Neural cell (in vitro differentiated cells): ENCODE measurements at regions not wholly inside any gene's neighbourhood (a gene's known extent, or its start where the extent isn't known, plus 50 kb on each side); places are given as distances from the start of the nearest gene placed in this dataset.

Experiments used
- H2AFZ ChIP-seq: fragments of 200-600, 300-800 bp; sonication (generic), shearing (Covaris generic); 2 replicates; pipeline ENCODE4 v1.6.0; 2014; ENCODE audit warnings: low read depth, mild to moderate bottlenecking, antibody characterized with exemption, low read length, moderate library complexity
- H3F3A ChIP-seq: fragments of 200-600 bp; shearing (Covaris generic); 2 replicates; pipeline ENCODE4 v1.6.1; 2016; ENCODE audit warnings: mild to moderate bottlenecking, moderate library complexity, mixed read lengths, antibody characterized with exemption, low read length; ENCODE audit not compliant: insufficient read depth, poor library complexity, severe bottlenecking
- H3K27ac ChIP-seq: fragments of 200-600, 300-800 bp; sonication (generic), shearing (Covaris generic); 2 replicates; pipeline ENCODE4 v1.5.1; 2014; ENCODE audit warnings: mild to moderate bottlenecking, low read length, moderate library complexity
- H3K27me3 ChIP-seq: fragments of 300-800, 200-600 bp; sonication (generic), shearing (Covaris generic); 2 replicates; pipeline ENCODE4 v1.6.0; 2014; ENCODE audit warnings: mild to moderate bottlenecking, low read depth, low read length, moderate library complexity; ENCODE audit not compliant: insufficient read depth
- H3K36me3 ChIP-seq: fragments of 300-800, 200-600 bp; sonication (generic), shearing (Covaris generic); 2 replicates; pipeline ENCODE4 v1.5.1; 2014; ENCODE audit warnings: mild to moderate bottlenecking, antibody characterized with exemption, low read length, moderate library complexity; ENCODE audit not compliant: insufficient read depth
- H3K4me2 ChIP-seq: fragments of 300-800, 200-600 bp; sonication (generic), shearing (Covaris generic); 2 replicates; pipeline ENCODE4 v1.6.0; 2014; ENCODE audit warnings: mild to moderate bottlenecking, low read length
- H3K4me3 ChIP-seq: fragments of 300-800, 200-600 bp; sonication (generic), shearing (Covaris generic); 2 replicates; pipeline ENCODE4 v1.5.1; 2014; ENCODE audit warnings: mild to moderate bottlenecking, low read length, moderate library complexity
- H3K79me2 ChIP-seq: fragments of 200-600 bp; shearing (Covaris generic); replicated peaks from 2 replicates; pipeline ENCODE4 v1.6.0; 2014; ENCODE audit warnings: mild to moderate bottlenecking, low read length, moderate library complexity; ENCODE audit not compliant: insufficient read depth
- H3K9ac ChIP-seq: fragments of 300-800, 200-600 bp; sonication (generic), shearing (Covaris generic); 2 replicates; pipeline ENCODE4 v1.6.1; 2016; ENCODE audit warnings: mild to moderate bottlenecking, low read length, mixed read lengths
- H3K9me2 ChIP-seq: fragments of 200-600 bp; shearing (Covaris generic); 2 replicates; pipeline ENCODE4 v1.6.1; 2016; ENCODE audit warnings: mild to moderate bottlenecking, low read length, mixed read lengths; ENCODE audit not compliant: insufficient read depth
- H3K9me3 ChIP-seq: fragments of 200-600, 300-800 bp; sonication (generic), shearing (Covaris generic); 2 replicates; pipeline ENCODE4 v1.6.1; 2016; ENCODE audit warnings: mild to moderate bottlenecking, mixed run types, low read length, moderate library complexity, mixed read lengths
- H4K20me1 ChIP-seq: fragments of 200-600 bp; shearing (Covaris generic); 2 replicates; pipeline ENCODE4 v1.6.1; 2016; ENCODE audit warnings: mild to moderate bottlenecking, mixed run types; ENCODE audit not compliant: insufficient read depth
- CTCF ChIP-seq: fragments of 450-650 bp; IDR thresholded peaks from 2 replicates; pipeline ENCODE4 v1.5.1; 2014; ENCODE audit warnings: antibody characterized with exemption, mild to moderate bottlenecking, moderate library complexity; ENCODE audit not compliant: poor library complexity, severe bottlenecking
- EP300 ChIP-seq: fragments of 450-650 bp; conservative IDR thresholded peaks from 2 replicates; pipeline ENCODE4 v1.6.1; 2014; ENCODE audit warnings: antibody characterized with exemption, mild to moderate bottlenecking, moderate library complexity; ENCODE audit not compliant: poor library complexity, severe bottlenecking
- EZH2 ChIP-seq: fragments of 200-600, 300-800 bp; shearing (Covaris generic), sonication (generic); IDR thresholded peaks from 2 replicates; pipeline ENCODE4 v1.6.1; 2014; ENCODE audit warnings: antibody characterized with exemption, low read length, borderline replicate concordance, mild to moderate bottlenecking; ENCODE audit not compliant: insufficient read depth, poor library complexity, severe bottlenecking
- MXI1 ChIP-seq: fragments of 450-650 bp; conservative IDR thresholded peaks from 2 replicates; pipeline ENCODE4 v1.6.1; 2014; ENCODE audit warnings: antibody characterized with exemption, mild to moderate bottlenecking; ENCODE audit not compliant: poor library complexity, severe bottlenecking
- POLR2AphosphoS5 ChIP-seq: IDR thresholded peaks from 2 replicates; pipeline ENCODE4 v1.6.1; 2012
- RAD21 ChIP-seq: fragments of 450-650 bp; conservative IDR thresholded peaks from 2 replicates; pipeline ENCODE4 v1.6.1; 2014; ENCODE audit warnings: antibody characterized with exemption, mild to moderate bottlenecking, moderate library complexity
- SMC3 ChIP-seq: fragments of 450-650 bp; conservative IDR thresholded peaks from 2 replicates; pipeline ENCODE4 v1.6.1; 2014; ENCODE audit warnings: antibody characterized with exemption, mild to moderate bottlenecking, moderate library complexity; ENCODE audit not compliant: poor library complexity
- TAF1 ChIP-seq: IDR thresholded peaks from 2 replicates; pipeline ENCODE4 v1.6.1; 2012; ENCODE audit warnings: low read depth
- TF ChIP-seq, protein P1 (sequence below): IDR thresholded peaks from 2 replicates; pipeline ENCODE4 v1.6.1; 2012; ENCODE audit warnings: borderline replicate concordance

GRCh38 chr7:130821864-130822263 is 87.9 kb upstream of the KLF14 start:
- H4K20me1 ChIP-seq: no peaks in the 10 kb centered on the region
- no peaks in the 10 kb centered on the region for H3K9me2 ChIP-seq
- H3K27ac ChIP-seq: no peak overlapping the region
- H3K4me3 ChIP-seq: no peak overlapping the region
- peaks cover 5% of the 10 kb centered on the region for H3K9me3 ChIP-seq
- no peaks in the 10 kb centered on the region for H3F3A ChIP-seq
- no peaks in the 10 kb centered on the region for H3K79me2 ChIP-seq
- H3K9ac ChIP-seq: no peak overlapping the region
- no peak overlapping the region for H2AFZ ChIP-seq
- H3K27me3 ChIP-seq: no peaks in the 10 kb centered on the region
- no peak overlapping the region for H3K4me2 ChIP-seq
- no peak for TF ChIP-seq MXI1
- TF ChIP-seq CTCF: no peak
- TF ChIP-seq RAD21: no peak
- no peak for TF ChIP-seq SMC3
- no peak for TF ChIP-seq POLR2AphosphoS5
- TF ChIP-seq, protein P1, sequence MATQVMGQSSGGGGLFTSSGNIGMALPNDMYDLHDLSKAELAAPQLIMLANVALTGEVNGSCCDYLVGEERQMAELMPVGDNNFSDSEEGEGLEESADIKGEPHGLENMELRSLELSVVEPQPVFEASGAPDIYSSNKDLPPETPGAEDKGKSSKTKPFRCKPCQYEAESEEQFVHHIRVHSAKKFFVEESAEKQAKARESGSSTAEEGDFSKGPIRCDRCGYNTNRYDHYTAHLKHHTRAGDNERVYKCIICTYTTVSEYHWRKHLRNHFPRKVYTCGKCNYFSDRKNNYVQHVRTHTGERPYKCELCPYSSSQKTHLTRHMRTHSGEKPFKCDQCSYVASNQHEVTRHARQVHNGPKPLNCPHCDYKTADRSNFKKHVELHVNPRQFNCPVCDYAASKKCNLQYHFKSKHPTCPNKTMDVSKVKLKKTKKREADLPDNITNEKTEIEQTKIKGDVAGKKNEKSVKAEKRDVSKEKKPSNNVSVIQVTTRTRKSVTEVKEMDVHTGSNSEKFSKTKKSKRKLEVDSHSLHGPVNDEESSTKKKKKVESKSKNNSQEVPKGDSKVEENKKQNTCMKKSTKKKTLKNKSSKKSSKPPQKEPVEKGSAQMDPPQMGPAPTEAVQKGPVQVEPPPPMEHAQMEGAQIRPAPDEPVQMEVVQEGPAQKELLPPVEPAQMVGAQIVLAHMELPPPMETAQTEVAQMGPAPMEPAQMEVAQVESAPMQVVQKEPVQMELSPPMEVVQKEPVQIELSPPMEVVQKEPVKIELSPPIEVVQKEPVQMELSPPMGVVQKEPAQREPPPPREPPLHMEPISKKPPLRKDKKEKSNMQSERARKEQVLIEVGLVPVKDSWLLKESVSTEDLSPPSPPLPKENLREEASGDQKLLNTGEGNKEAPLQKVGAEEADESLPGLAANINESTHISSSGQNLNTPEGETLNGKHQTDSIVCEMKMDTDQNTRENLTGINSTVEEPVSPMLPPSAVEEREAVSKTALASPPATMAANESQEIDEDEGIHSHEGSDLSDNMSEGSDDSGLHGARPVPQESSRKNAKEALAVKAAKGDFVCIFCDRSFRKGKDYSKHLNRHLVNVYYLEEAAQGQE: no peak
- no peak for TF ChIP-seq EP300
- no peak for TF ChIP-seq EZH2
- no peak for TF ChIP-seq TAF1
- no peaks in the 10 kb centered on the region for H3K36me3 ChIP-seq

GRCh38 chr7:130822642-130823041 is 88.6 kb upstream of the KLF14 start:
- H3K4me2 ChIP-seq: no peak overlapping the region
- H3K36me3 ChIP-seq: no peaks in the 10 kb centered on the region
- no peaks in the 10 kb centered on the region for H3K79me2 ChIP-seq
- no peak overlapping the region for H3K27ac ChIP-seq
- TF ChIP-seq, protein P1: no peak
- TF ChIP-seq TAF1: no peak
- TF ChIP-seq EP300: no peak
- no peak for TF ChIP-seq RAD21
- TF ChIP-seq POLR2AphosphoS5: no peak
- no peak for TF ChIP-seq EZH2
- no peak for TF ChIP-seq MXI1
- TF ChIP-seq SMC3: no peak
- TF ChIP-seq CTCF: no peak
- H3K27me3 ChIP-seq: no peaks in the 10 kb centered on the region
- H3F3A ChIP-seq: no peaks in the 10 kb centered on the region
- no peak overlapping the region for H3K4me3 ChIP-seq
- H4K20me1 ChIP-seq: no peaks in the 10 kb centered on the region
- no peaks in the 10 kb centered on the region for H3K9me2 ChIP-seq
- H3K9ac ChIP-seq: no peak overlapping the region
- H3K9me3 ChIP-seq: peaks cover 5% of the 10 kb centered on the region
- H2AFZ ChIP-seq: no peak overlapping the region
